SK-N-SH treated with all-trans-retinoic acid at 6 μM for 48 hours (cell line): ENCODE measurements at regions not wholly inside any gene's neighbourhood (a gene's known extent, or its start where the extent isn't known, plus 50 kb on each side); places are given as distances from the start of the nearest gene placed in this dataset.

Source experiments
- ATAC-seq: fragments of 200-7000 bp; cut with Tn5 transposase; 3 replicates; pipeline ENCODE4 v1.9.1; 2020; ENCODE audit warnings: mild to moderate bottlenecking, moderate library complexity
- BACH2 ChIP-seq: fragments of 250-450 bp; sonication (Bioruptor Pico); IDR thresholded peaks from 2 replicates; pipeline ENCODE4 v1.9.0; 2021; ENCODE audit warnings: mild to moderate bottlenecking, borderline replicate concordance
- CSDC2 ChIP-seq: fragments of 250-450 bp; sonication (Bioruptor Pico); IDR thresholded peaks from 2 replicates; pipeline ENCODE4 v1.5.0; 2020; ENCODE audit warnings: mild to moderate bottlenecking, moderate library complexity
- CSRNP3 ChIP-seq: fragments of 250-450 bp; sonication (Bioruptor Pico); IDR thresholded peaks from 2 replicates; pipeline ENCODE4 v1.5.1; 2021; ENCODE audit warnings: mild to moderate bottlenecking, moderate library complexity
- ESRRG ChIP-seq: fragments of 250-450 bp; sonication (Bioruptor Pico); IDR thresholded peaks from 2 replicates; pipeline ENCODE4 v1.6.1; 2021; ENCODE audit warnings: mild to moderate bottlenecking
- GLIS3 ChIP-seq: fragments of 250-450 bp; sonication (Bioruptor Pico); IDR thresholded peaks from 2 replicates; pipeline ENCODE4 v1.5.0; 2020; ENCODE audit warnings: mild to moderate bottlenecking, moderate library complexity
- ISL1 ChIP-seq: fragments of 250-450 bp; sonication (Bioruptor Pico); IDR thresholded peaks from 2 replicates; pipeline ENCODE4 v2.1.2; 2022; ENCODE audit warnings: mild to moderate bottlenecking, moderate library complexity
- OSR1 ChIP-seq: fragments of 250-450 bp; sonication (Bioruptor Pico); IDR thresholded peaks from 2 replicates; pipeline ENCODE4 v1.8.0; 2022; ENCODE audit warnings: moderate library complexity, mild to moderate bottlenecking, inconsistent platforms
- PATZ1 ChIP-seq: fragments of 250-450 bp; sonication (Bioruptor Pico); IDR thresholded peaks from 2 replicates; pipeline ENCODE4 v1.8.0; 2020; ENCODE audit warnings: mild to moderate bottlenecking, moderate library complexity, borderline replicate concordance
- PPARA ChIP-seq: fragments of 250-450 bp; sonication (Bioruptor Pico); IDR thresholded peaks from 2 replicates; pipeline ENCODE4 v1.5.0; 2020; ENCODE audit warnings: mild to moderate bottlenecking, borderline replicate concordance
- RARB ChIP-seq: fragments of 250-450 bp; sonication (Bioruptor Pico); IDR thresholded peaks from 2 replicates; pipeline ENCODE4 v1.8.0; 2021; ENCODE audit warnings: mild to moderate bottlenecking, moderate library complexity
- SNAI2 ChIP-seq: fragments of 250-450 bp; sonication (Bioruptor Pico); IDR thresholded peaks from 2 replicates; pipeline ENCODE4 v1.5.0; 2020; ENCODE audit warnings: mild to moderate bottlenecking, moderate library complexity
- TOX ChIP-seq: fragments of 250-450 bp; sonication (Bioruptor Pico); IDR thresholded peaks from 2 replicates; pipeline ENCODE4 v1.8.0; 2021; ENCODE audit warnings: mild to moderate bottlenecking, moderate library complexity, borderline replicate concordance
- TSHZ2 ChIP-seq: fragments of 250-450 bp; sonication (Bioruptor Pico); IDR thresholded peaks from 2 replicates; pipeline ENCODE4 v1.5.0; 2020; ENCODE audit warnings: mild to moderate bottlenecking, moderate library complexity
- ZC3H10 ChIP-seq: fragments of 250-450 bp; sonication (Bioruptor Pico); IDR thresholded peaks from 2 replicates; pipeline ENCODE4 v1.5.1; 2021; ENCODE audit warnings: mild to moderate bottlenecking, moderate library complexity
- ZFP3 ChIP-seq: fragments of 250-450 bp; sonication (Bioruptor Pico); IDR thresholded peaks from 2 replicates; pipeline ENCODE4 v1.5.0; 2020; ENCODE audit warnings: mild to moderate bottlenecking, moderate library complexity
- ZFP30 ChIP-seq: fragments of 450-650 bp; formaldehyde crosslinking; IDR thresholded peaks from 2 replicates; pipeline ENCODE4 v1.5.0; 2022; ENCODE audit warnings: mild to moderate bottlenecking, moderate library complexity
- ZNF565 ChIP-seq: fragments of 450-650 bp; formaldehyde crosslinking; conservative IDR thresholded peaks from 2 replicates; pipeline ENCODE4 v1.5.0; 2020; ENCODE audit warnings: low read depth, mild to moderate bottlenecking, moderate library complexity
- ZNF70 ChIP-seq: fragments of 450-650 bp; formaldehyde crosslinking; IDR thresholded peaks from 2 replicates; pipeline ENCODE4 v1.5.0; 2020; ENCODE audit warnings: mild to moderate bottlenecking, moderate library complexity
- ZNF8 ChIP-seq: fragments of 450-650 bp; formaldehyde crosslinking; IDR thresholded peaks from 2 replicates; pipeline ENCODE4 v1.5.0; 2020; ENCODE audit warnings: mild to moderate bottlenecking, moderate library complexity
- TF ChIP-seq, protein P1 (sequence below): fragments of 250-450 bp; sonication (Bioruptor Pico); IDR thresholded peaks from 2 replicates; pipeline ENCODE4 v1.8.0; 2021; ENCODE audit warnings: low read depth, mild to moderate bottlenecking, moderate library complexity, borderline replicate concordance

DNA sequence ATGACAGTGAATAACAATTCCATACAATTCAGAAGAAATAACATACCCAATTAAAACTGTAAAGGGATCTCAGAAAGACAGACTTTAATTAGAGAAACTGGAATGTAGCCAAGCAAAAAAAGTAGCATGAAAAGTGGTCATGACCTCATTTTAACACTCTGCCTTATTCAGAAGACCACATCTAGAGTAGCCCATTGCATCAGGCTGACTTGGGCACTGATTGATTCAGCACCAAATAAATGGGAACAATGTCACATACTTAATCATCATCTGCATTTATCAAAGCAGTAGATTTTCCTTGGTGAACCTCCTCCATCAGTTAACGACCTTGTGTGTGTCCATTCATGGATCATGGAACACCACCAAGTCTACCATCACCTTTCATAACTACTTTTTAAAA lies 992.1 kb downstream of the NR2F1-AS1 start:
- ATAC-seq: no peak

GRCh38 chr5:92581690-92582089 lies 999.3 kb downstream of the NR2F1-AS1 start:
- no peak for ATAC-seq
- TF ChIP-seq CSRNP3 (no peak), ZNF70 (no peak), TSHZ2 (no peak), ZC3H10 (CRISPR knock-in tag) (no peak), ESRRG (CRISPR knock-in tag) (no peak), BACH2 (CRISPR knock-in tag) (no peak), OSR1 (no peak), ZNF8 (CRISPR knock-in tag) (no peak), ZFP30 (no peak)
- TF ChIP-seq, protein P1, sequence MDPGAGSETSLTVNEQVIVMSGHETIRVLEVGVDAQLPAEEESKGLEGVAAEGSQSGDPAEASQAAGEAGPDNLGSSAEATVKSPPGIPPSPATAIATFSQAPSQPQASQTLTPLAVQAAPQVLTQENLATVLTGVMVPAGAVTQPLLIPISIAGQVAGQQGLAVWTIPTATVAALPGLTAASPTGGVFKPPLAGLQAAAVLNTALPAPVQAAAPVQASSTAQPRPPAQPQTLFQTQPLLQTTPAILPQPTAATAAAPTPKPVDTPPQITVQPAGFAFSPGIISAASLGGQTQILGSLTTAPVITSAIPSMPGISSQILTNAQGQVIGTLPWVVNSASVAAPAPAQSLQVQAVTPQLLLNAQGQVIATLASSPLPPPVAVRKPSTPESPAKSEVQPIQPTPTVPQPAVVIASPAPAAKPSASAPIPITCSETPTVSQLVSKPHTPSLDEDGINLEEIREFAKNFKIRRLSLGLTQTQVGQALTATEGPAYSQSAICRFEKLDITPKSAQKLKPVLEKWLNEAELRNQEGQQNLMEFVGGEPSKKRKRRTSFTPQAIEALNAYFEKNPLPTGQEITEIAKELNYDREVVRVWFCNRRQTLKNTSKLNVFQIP (CRISPR knock-in tag): no peak

More for the DNA sequence above, 992.1 kb downstream of the NR2F1-AS1 start:
- no peak for TF ChIP-seq TOX
- no peak for TF ChIP-seq ISL1 (CRISPR knock-in tag)
- no peak for TF ChIP-seq ZFP3 (CRISPR knock-in tag)
- TF ChIP-seq, all 23 proteins: peak for 0

- TF ChIP-seq ESRRG (CRISPR knock-in tag) (no peak), ZFP3 (CRISPR knock-in tag) (no peak), CSDC2 (CRISPR knock-in tag) (no peak), PATZ1 (no peak), BACH2 (CRISPR knock-in tag) (no peak), ZFP30 (no peak), PPARA (CRISPR knock-in tag) (no peak), GLIS3 (CRISPR knock-in tag) (no peak), ZC3H10 (CRISPR knock-in tag) (no peak)
- TF ChIP-seq, protein P1 (CRISPR knock-in tag): no peak
- ATAC-seq: no peak
These were observed 999.8 kb downstream of the NR2F1-AS1 start for GRCh38 chr5:92581249-92581648.

DNA sequence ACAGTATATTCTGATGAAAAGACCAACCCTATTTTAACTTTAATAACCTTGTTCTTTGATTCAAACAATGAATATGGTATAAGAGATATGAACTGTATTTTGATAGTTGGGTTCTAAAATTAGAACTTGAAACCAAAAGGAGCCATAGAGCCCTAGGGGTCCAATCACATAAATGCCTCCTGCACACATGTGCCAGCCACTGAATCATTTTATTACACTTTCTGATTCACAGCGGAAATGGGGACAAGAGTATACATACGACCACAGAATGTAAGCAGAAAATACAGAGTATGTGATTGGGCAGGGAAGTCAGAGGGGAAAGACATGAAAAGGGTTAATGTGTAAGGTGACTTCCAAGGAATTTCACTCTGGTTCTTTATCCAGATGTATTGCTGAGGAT lies 1000.2 kb downstream of the NR2F1-AS1 start:
- TF ChIP-seq SNAI2 (CRISPR knock-in tag): no peak
- TF ChIP-seq ZNF565 (CRISPR knock-in tag): no peak
- TF ChIP-seq ZNF70: no peak
- TF ChIP-seq BACH2 (CRISPR knock-in tag): no peak
- no peak for TF ChIP-seq ZFP30
- no peak for TF ChIP-seq ESRRG (CRISPR knock-in tag)
- TF ChIP-seq GLIS3 (CRISPR knock-in tag): no peak
- TF ChIP-seq, protein P1 (CRISPR knock-in tag): no peak
- TF ChIP-seq PPARA (CRISPR knock-in tag): no peak
- TF ChIP-seq ZFP3 (CRISPR knock-in tag): no peak
- TF ChIP-seq RARB (CRISPR knock-in tag): no peak
- no peak for TF ChIP-seq ZNF8 (CRISPR knock-in tag)
- TF ChIP-seq, all 23 proteins: peak for 0
- ATAC-seq: no peak
